GM19397 (cell line): ENCODE measurements at regions not wholly inside any gene's neighbourhood (a gene's known extent, or its start where the extent isn't known, plus 50 kb on each side); places are given as distances from the start of the nearest gene placed in this dataset.
"Not testable (repeated sequence)": the region's sequence is repeated elsewhere in the genome, so short reads cannot be mapped to it uniquely, and the experiment has no call there.

Experiments
- ATAC-seq: cut with Tn5 transposase; IDR thresholded peaks from one replicate; pipeline ENCODE4 v1.9.1; 2021; ENCODE audit warnings: mild to moderate bottlenecking, moderate library complexity; ENCODE audit not compliant: unreplicated experiment

- ATAC-seq, result no peak
Measured at GRCh38 chr6:15001326-15001910, 244.5 kb upstream of the JARID2 start.

- no peak for ATAC-seq
Measured at GRCh38 chr6:15008269-15008668, 237.6 kb upstream of the JARID2 start.

GRCh38 chr6:15014958-15015357 is 230.9 kb upstream of the JARID2 start:
- ATAC-seq, result no peak

- no peak for ATAC-seq
Measured at GRCh38 chr6:15016813-15017212, 229.1 kb upstream of the JARID2 start.

DNA sequence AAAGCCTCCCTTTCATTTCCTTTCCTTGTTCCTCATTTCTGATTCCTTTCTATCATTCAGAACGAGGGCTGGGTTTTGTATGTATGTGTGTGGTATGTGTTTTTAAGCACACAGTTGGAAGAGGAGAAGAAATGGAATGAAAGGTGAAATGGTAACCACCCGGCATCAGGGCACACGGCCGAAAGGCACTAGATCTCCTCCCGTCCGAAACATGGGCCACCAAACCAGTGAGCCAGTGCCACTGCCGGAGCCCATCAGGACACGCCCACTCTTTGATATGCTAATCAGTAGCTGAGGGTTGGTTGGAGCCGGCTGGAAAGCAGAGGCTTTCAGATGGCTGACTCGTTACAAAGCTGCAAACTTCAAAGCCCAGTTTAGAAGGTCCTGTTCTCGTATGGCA is 228.6 kb upstream of the JARID2 start:
- ATAC-seq, result no peak

DNA sequence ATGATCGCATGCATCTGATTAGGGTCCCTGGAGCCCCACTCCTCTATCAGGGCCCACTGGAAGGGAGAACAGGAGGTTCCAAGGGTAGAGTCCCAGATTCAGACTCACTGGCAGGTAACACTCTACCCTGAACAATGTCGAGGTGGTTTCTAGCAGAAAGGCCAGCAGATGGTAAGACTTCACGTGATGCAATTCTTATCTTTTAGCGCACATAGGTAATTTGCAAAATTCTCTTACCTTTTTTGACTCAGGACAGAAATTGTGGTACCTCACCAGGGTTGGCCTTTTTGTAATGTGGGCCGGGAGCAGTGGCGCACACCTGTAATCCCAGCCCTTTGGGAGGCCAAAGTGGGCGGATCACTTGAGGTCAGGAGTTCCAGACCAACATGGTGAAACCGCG is 228.1 kb upstream of the JARID2 start:
- no peak for ATAC-seq

DNA sequence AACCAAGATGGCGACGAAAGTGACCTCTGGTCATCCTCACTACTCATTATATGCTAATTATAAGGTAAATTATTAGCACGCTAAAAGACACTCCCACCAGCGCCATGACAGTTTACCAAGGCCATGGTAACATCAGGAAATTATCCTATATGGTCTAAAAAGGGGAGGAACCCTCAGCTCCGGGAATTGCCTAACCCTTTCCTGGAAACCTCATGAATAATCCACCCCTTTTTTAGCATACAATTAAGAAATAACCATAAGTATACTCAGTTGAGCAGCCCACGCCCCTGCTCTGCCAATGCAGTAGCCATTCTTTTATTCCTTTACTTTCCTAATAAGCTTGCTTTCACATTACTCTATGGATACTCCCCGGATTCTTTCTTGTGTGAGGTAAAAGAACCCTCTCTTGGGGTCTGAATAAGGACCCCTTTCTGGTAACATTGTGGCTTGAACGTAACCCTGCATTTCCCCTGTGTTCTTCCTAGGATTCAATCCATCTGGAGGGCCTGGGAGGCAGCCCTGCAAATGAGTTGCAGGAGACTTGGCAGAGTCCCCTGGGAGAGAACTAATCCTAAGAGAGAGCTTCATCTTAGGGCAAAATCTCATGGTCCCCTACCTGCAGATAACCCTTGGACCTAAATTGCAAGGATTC is 225.6 kb upstream of the JARID2 start:
- no peak for ATAC-seq

DNA sequence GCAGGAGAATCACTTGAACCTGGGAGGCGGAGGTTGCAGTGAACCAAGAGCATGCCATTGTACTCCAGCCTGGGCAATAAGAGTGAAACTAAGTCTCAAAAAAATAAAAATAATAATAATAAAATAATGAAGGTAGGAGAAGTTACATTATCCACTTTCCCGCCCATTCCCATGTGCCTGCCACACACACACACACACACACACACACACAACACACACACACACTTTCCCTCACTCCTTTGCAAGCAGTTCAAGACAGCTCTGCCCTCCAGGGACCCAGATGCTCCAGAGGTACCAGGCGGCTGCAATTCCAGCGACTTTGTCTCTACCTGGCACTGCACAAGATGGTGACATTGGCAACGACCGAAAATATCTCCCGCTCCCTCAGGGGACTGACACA is 224.8 kb upstream of the JARID2 start:
- no peak for ATAC-seq

- ATAC-seq, result not testable (repeated sequence)
Measured at GRCh38 chr6:15023018-15023417, 222.9 kb upstream of the JARID2 start.

- ATAC-seq, result peak; percentile 89
Measured at GRCh38 chr6:15023448-15023847, 222.4 kb upstream of the JARID2 start.

DNA sequence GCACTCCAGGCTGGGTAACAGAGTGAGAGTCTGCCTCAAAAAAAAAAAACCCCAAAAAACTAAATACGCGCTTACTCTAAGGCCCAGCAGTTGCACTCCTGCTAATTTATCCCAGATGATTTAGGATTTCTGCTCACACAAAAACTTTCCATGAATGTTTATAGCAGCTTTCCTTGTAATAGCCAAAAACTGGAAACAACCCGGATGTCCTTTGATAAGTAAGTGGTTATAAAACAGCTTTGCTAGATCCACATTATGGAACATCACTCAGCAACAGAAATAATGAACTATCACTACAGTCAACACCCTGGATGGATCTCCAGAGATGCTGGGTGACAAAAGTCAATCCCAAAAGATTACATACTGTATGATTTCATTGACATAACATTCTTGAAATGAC is 220.4 kb upstream of the JARID2 start:
- ATAC-seq, result no peak

DNA sequence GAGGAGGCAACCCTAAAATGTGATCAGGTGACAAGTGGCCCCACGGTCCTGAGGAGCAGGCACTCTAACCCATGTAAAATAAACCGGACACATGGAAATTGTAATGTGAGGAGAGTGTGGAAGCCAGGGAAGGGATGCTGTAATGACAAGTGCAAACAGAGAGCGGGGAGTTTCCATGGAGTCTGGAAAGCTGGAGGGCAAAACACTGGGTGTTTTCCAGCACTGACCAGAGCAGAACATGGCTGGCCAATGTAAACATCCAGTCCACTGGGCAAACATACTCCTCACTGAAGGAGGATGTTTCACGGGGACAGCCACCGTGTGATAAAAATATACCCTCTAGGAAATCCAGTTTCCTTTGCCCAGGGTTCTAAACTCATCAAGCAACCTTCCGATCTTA is 219.0 kb upstream of the JARID2 start:
- no peak for ATAC-seq

DNA sequence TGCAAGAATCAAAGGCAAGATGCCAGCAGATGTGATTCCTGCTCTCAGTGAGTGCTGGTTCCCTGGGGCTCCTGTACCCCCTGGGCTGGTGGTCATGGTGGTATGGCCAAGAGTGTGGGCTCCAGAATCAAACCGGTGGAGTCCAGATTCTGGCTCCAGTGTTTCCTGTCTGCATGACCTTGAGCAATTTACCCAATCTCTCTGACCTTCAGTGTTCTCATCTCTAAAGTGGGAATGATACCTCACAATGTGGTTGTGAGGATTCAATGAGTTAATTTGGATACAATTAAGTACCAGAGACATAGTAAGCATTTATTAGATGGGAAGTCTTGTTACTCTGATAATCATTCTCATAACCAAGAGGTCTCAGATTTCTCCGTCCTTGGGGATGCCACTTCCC is 218.4 kb upstream of the JARID2 start:
- ATAC-seq, result no peak

DNA sequence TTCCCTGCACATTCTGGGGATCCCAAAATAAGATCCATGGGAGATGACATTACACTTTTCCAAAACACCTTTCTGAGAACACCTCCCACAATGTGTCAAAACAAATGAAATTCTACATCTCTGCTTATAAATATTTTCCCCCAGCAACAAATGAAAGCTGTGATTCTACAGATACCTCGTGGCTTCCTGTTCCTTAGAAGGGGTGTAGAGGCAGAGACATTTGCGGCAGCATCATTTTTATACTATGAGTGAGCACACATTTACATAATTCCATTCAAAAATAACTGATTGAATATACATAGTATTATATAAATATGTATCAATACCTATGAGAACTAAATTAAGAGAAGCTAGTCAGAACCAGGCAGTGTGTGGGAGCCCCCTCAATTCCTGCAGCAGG is 213.9 kb upstream of the JARID2 start:
- ATAC-seq, result no peak

DNA sequence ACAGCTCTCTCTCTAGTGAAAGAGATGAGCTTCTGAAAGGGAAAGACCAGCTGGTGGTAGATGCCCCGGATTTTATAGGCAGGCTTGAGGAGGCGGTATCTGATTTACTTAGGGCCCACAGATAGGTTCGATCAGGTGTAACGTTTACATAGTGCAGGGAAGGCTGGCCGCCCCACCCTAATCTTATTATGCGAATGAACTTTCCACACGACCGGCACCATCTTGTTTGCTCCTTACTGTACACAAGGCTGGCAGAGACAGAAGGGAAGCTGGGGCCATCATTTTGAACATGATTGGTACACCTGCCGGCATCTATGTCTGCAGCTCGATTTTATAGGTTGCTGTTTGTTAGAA is 212.0 kb upstream of the JARID2 start:
- ATAC-seq, result no peak

- no peak for ATAC-seq
Measured at GRCh38 chr6:15036690-15037245, 209.1 kb upstream of the JARID2 start.

DNA sequence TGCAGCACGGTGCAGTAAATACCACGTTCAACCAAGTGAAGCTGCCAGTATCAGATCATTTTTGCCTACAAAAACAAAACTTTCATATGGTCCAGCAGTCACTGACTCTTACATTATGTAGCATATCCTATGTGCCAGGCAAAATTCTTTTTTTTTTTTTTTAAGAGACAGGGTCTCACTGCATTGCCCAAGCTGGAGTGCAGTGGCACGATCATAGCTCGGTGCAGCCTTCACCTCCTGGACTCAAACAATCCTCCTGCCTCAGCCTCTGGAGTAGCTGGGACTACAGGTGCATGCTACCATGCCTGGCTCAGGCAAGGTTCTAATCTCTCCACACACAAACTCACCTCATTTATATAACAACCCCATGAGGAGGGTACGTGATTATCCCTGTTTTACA is 208.6 kb upstream of the JARID2 start:
- no peak for ATAC-seq

DNA sequence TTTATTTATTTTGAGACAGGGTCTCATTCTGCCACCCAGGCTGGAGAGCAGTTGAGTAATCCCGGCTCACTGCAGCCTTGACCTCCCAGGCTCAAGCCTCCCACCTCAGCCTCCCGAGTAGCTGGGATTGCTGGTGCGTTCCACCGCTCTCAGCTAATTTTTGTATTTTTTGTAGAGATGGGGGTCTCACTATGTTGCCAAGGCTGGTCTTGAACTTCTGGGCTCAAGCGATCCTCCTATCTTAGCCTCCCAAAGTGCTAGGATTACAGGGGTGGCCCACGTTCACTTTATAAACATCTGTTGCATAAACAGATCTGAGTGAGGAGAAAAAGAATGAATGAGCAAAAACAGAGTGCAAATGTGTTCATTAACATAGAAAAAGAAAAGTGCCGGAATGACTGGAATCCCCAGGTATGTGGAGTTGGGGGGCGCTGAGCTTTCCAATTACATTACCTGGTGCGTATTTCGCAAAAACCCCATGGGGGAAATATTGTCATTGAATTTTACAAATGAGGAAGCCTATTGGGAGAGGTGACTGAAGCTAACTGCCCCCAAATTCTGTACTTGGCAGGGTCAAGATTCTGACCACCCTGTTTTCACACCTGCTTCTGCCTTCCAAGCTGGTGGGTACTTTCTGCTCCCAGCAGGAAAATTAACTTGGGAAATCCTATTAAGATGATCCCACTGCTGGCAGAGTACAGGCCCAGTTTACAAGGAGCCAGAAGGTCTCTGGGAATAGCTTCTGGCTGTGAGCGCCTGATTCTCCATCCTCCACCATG is 207.7 kb upstream of the JARID2 start:
- no peak for ATAC-seq

DNA sequence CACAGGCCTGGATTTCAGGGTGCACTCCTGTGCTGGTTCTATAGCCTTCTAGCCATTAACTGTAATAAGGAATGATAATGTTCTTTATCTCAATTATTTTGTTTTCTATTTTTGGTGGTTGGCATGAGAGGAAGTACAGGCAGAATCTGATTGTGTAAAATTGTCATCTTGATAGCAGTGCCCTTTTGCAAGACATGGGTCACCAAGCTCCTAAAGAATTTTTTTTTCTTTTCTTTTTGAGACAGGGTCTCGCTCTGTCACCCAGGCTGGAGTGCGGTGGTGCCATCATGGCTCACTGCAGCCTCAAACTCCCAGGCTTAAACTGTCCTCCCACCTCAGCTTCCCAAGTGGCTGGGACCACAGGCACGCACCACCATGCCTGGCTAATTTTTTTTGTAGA is 206.7 kb upstream of the JARID2 start:
- no peak for ATAC-seq

DNA sequence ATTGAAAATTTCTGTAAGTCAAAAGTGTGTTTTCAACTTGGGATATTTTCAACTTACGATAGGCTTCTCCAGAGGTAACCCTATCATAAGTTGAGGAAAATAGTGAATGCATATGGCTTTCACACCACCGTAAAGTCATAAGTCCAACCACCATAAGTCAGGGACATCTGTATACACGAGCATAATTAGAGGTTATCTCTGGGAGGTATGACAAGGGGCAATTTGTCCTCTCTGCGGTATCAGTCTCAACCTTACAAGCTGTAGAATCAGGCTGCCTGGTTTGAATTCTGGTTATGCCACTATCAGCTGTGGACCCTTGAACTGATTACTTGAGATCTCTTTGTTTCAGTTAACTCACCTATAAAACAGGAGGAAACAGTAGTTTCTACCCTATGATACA is 202.9 kb upstream of the JARID2 start:
- ATAC-seq, result no peak

GRCh38 chr6:15044146-15044882 is 201.6 kb upstream of the JARID2 start:
- ATAC-seq, result no peak
